Osteoblast (primary cell): ENCODE measurements at regions not wholly inside any gene's neighbourhood (a gene's known extent, or its start where the extent isn't known, plus 50 kb on each side); places are given as distances from the start of the nearest gene placed in this dataset.

Experiments
- DNase-seq: peaks from one replicate; pipeline ENCODE4 v3.0.0; 2011; ENCODE audit warnings: low spot score, mixed read lengths; ENCODE audit not compliant: insufficient read length; ENCODE audit errors: missing footprints
- H2AFZ ChIP-seq: 2 replicates; pipeline ENCODE4 v1.6.0; 2011; ENCODE audit warnings: mild to moderate bottlenecking, low read length
- H3K27ac ChIP-seq: 2 replicates; pipeline ENCODE4 v1.5.1; 2011; ENCODE audit warnings: mild to moderate bottlenecking, low read depth, low read length, moderate library complexity
- H3K27me3 ChIP-seq: 2 replicates; pipeline ENCODE4 v1.6.0; 2012; ENCODE audit warnings: mild to moderate bottlenecking, control low read depth, inconsistent platforms, low read length, moderate library complexity; ENCODE audit not compliant: insufficient read depth
- H3K36me3 ChIP-seq: 2 replicates; pipeline ENCODE4 v1.5.1; 2011; ENCODE audit warnings: mild to moderate bottlenecking, low read length, control low read depth, moderate library complexity; ENCODE audit not compliant: insufficient read depth
- H3K4me1 ChIP-seq: 2 replicates; pipeline ENCODE4 v1.5.1; 2011; ENCODE audit warnings: mild to moderate bottlenecking, low read length, control low read depth, moderate library complexity; ENCODE audit not compliant: insufficient read depth
- H3K4me2 ChIP-seq: 2 replicates; pipeline ENCODE4 v1.6.0; 2011; ENCODE audit warnings: mild to moderate bottlenecking, low read length; ENCODE audit not compliant: insufficient read depth
- H3K4me3 ChIP-seq: fragments of 200-600 bp; sonication (generic); 3 replicates; pipeline ENCODE4 v1.5.1; 2012; ENCODE audit warnings: mild to moderate bottlenecking, low read length, inconsistent platforms; ENCODE audit not compliant: insufficient read depth
- H3K79me2 ChIP-seq: 2 replicates; pipeline ENCODE4 v1.6.0; 2012; ENCODE audit warnings: mild to moderate bottlenecking, low read length, control low read depth, inconsistent platforms; ENCODE audit not compliant: insufficient read depth
- H3K9me3 ChIP-seq: 2 replicates; pipeline ENCODE4 v1.5.1; 2011; ENCODE audit warnings: low read depth, low read length, control low read depth
- H4K20me1 ChIP-seq: 2 replicates; pipeline ENCODE4 v1.6.0; 2012; ENCODE audit warnings: mild to moderate bottlenecking, low read length, control low read depth; ENCODE audit not compliant: insufficient read depth
- CTCF ChIP-seq: IDR thresholded peaks from 2 replicates; pipeline ENCODE4 v1.5.1; 2011; ENCODE audit warnings: mild to moderate bottlenecking, low read depth, low read length, moderate library complexity; ENCODE audit errors: extremely low read depth

DNA sequence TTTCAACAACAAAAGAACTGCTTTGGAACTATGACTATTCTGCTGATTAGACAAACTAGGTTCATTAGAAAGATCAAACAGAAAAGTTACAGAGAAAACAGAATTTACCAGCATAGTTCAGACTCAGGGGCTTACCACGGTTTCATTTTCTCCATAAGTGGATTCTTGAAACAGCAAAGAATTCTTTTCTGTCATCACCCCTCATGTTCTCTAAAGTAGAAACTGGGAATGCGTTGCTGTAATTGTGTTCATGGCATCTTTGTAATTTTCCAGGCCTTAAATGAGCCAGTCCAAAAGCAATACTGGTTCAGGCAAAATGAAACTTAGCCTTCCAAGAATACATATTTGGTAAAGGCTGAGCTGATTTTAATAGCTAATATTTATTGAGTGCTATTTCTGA, 287.8 kb downstream of the CHL1 start:
- no peak for TF ChIP-seq CTCF
- H3K79me2 ChIP-seq, result no peaks in the 10 kb centered on the region

DNA sequence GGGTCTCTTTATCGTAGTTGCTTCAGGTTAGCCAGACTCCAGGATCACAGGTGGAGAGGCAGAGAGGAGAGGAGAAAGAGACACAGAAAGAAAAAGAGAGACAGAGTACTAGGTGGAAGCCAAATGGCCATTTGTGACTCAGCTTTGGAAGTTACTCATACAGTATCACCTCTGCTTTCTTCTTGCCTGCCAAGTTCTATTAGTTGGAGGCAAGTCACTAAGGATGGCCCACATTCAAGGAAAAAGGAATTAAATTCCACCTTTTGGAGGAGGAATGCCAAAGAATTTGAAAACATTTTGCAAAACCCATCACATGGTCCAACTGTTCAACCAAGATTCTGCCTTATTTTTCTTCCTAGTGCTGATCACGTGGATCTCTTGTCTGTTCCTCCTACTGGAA, 291.1 kb downstream of the CHL1 start:
- DNase-seq, result no peak
- TF ChIP-seq CTCF, result no peak
- Histone ChIP-seq H2AFZ (no peak overlapping the region), H3K36me3 (no peaks in the 10 kb centered on the region), H4K20me1 (no peaks in the 10 kb centered on the region), H3K4me2 (no peak overlapping the region), H3K4me1 (no peaks in the 10 kb centered on the region), H3K27me3 (no peaks in the 10 kb centered on the region), H3K9me3 (no peaks in the 10 kb centered on the region), H3K4me3 (no peak overlapping the region), H3K27ac (no peak overlapping the region), H3K79me2 (no peaks in the 10 kb centered on the region)

More for the DNA sequence above, 287.8 kb downstream of the CHL1 start:
- Histone ChIP-seq H4K20me1 (no peaks in the 10 kb centered on the region), H3K4me1 (no peaks in the 10 kb centered on the region), H3K4me3 (no peak overlapping the region), H2AFZ (no peak overlapping the region), H3K36me3 (no peaks in the 10 kb centered on the region), H3K4me2 (no peak overlapping the region), H3K9me3 (no peaks in the 10 kb centered on the region), H3K27me3 (no peaks in the 10 kb centered on the region), H3K27ac (no peak overlapping the region)
- no peak for DNase-seq

- Histone ChIP-seq H4K20me1 (no peaks in the 10 kb centered on the region), H2AFZ (no peak overlapping the region), H3K27me3 (no peaks in the 10 kb centered on the region), H3K4me3 (no peak overlapping the region), H3K79me2 (no peaks in the 10 kb centered on the region), H3K4me1 (no peaks in the 10 kb centered on the region), H3K9me3 (no peaks in the 10 kb centered on the region), H3K36me3 (no peaks in the 10 kb centered on the region), H3K27ac (no peak overlapping the region), H3K4me2 (no peak overlapping the region)
- TF ChIP-seq CTCF, result no peak
- no peak for DNase-seq
These were observed 296.2 kb downstream of the CHL1 start for GRCh38 chr3:492586-493316.

- Histone ChIP-seq H3K4me1 (no peaks in the 10 kb centered on the region), H3K9me3 (no peaks in the 10 kb centered on the region), H3K4me3 (no peak overlapping the region), H2AFZ (no peak overlapping the region), H3K27me3 (no peaks in the 10 kb centered on the region), H3K79me2 (no peaks in the 10 kb centered on the region), H3K4me2 (no peak overlapping the region), H3K27ac (no peak overlapping the region), H3K36me3 (no peaks in the 10 kb centered on the region), H4K20me1 (no peaks in the 10 kb centered on the region)
- TF ChIP-seq CTCF, result no peak
- no peak for DNase-seq
These were observed 297.6 kb downstream of the CHL1 start for GRCh38 chr3:494190-494589.
